Fibroblast of the aortic adventitia (primary cell): ENCODE measurements at regions not wholly inside any gene's neighbourhood (a gene's known extent, or its start where the extent isn't known, plus 50 kb on each side); places are given as distances from the start of the nearest gene placed in this dataset.

Experiments used
- DNase-seq: peaks from one replicate; pipeline ENCODE4 v3.0.0-alpha.2; 2010; ENCODE audit warnings: low read depth
- H3K4me3 ChIP-seq: 2 replicates; pipeline ENCODE4 v1.5.1; 2011; ENCODE audit warnings: low read depth, mild to moderate bottlenecking, control low read depth, low read length, moderate library complexity
- CTCF ChIP-seq: IDR thresholded peaks from 2 replicates; pipeline ENCODE4 v1.5.1; 2011; ENCODE audit warnings: mild to moderate bottlenecking, low read length, control low read depth, inconsistent platforms; ENCODE audit not compliant: insufficient read depth

- no peak overlapping the region for H3K4me3 ChIP-seq
- no peak for TF ChIP-seq CTCF
- no peak for DNase-seq
Measured at GRCh38 chr3:28752290-28752689, 403.7 kb upstream of the AZI2 start.

- H3K4me3 ChIP-seq = no peak overlapping the region
- TF ChIP-seq CTCF = no peak
- DNase-seq = no peak
Measured at GRCh38 chr3:28756056-28756455, 407.4 kb upstream of the AZI2 start.

- H3K4me3 ChIP-seq = no peak overlapping the region
Measured at GRCh38 chr3:28758115-28758514, 409.5 kb upstream of the AZI2 start.

GRCh38 chr3:28761375-28761774 is 412.8 kb upstream of the AZI2 start:
- no peak for TF ChIP-seq CTCF
- DNase-seq = no peak
- H3K4me3 ChIP-seq = no peak overlapping the region

More at GRCh38 chr3:28758115-28758514, 409.5 kb upstream of the AZI2 start:
- no peak for DNase-seq
- TF ChIP-seq CTCF = no peak

GRCh38 chr3:28765194-28765593 is 416.6 kb upstream of the AZI2 start:
- no peak for TF ChIP-seq CTCF
- DNase-seq = no peak
- H3K4me3 ChIP-seq = no peak overlapping the region

- H3K4me3 ChIP-seq = no peak overlapping the region
- TF ChIP-seq CTCF = no peak
- no peak for DNase-seq
Measured at GRCh38 chr3:28768439-28768838, 419.8 kb upstream of the AZI2 start.

GRCh38 chr3:28777806-28778475 is 429.3 kb upstream of the AZI2 start:
- TF ChIP-seq CTCF = no peak
- DNase-seq = no peak
- no peak overlapping the region for H3K4me3 ChIP-seq
